ENCODE measurements at regions not wholly inside any gene's neighbourhood (a gene's known extent, or its start where the extent isn't known, plus 50 kb on each side); places are given as distances from the start of the nearest gene placed in this dataset.
"Not testable (repeated sequence)": the region's sequence is repeated elsewhere in the genome, so short reads cannot be mapped to it uniquely, and the experiment has no call there.

- DNase-seq: no peak
Observed at GRCh38 chr9:31323726-31324444, 1060.6 kb upstream of the ACO1 start.

DNA sequence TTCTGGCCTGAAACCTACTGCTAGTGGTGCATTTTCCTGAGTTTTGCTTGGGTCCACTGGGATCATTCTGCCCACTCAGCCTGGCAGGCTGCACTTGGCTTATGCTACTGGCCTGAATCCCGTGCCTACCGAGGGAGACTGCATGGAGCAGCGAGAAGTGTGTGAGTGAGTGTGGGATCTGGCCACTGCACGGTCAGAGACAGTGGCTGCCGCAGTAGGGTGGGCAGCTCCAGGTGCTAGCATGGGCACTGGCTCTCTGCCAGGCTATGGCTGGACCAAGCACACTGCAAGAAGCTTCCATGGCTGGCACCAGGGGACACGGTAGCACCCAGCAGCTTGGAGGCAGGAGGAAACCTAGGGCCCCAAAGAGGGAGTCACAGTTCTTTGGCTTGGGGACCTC, 1058.7 kb upstream of the ACO1 start:
- DNase-seq: no peak

DNA sequence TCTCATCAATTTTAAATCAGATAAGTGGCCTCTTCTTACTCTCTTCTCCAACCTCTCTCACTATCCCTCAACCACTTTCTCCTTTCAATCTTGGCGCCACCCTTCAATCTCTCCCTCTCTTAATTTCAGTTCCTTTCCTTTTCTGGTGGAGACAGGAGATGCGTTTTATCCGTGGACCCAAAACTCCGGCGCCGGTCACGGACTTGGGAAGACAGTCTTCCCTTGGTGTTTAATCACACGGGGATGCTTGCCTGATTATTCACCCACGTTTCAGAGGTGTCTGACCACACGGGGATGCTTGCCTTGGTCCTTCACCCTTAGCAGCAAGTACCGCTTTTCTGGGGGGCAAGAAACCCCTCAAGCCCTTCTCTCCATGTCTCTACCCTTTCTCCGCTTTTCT, 1057.6 kb upstream of the ACO1 start:
- not testable (repeated sequence) for DNase-seq

DNA sequence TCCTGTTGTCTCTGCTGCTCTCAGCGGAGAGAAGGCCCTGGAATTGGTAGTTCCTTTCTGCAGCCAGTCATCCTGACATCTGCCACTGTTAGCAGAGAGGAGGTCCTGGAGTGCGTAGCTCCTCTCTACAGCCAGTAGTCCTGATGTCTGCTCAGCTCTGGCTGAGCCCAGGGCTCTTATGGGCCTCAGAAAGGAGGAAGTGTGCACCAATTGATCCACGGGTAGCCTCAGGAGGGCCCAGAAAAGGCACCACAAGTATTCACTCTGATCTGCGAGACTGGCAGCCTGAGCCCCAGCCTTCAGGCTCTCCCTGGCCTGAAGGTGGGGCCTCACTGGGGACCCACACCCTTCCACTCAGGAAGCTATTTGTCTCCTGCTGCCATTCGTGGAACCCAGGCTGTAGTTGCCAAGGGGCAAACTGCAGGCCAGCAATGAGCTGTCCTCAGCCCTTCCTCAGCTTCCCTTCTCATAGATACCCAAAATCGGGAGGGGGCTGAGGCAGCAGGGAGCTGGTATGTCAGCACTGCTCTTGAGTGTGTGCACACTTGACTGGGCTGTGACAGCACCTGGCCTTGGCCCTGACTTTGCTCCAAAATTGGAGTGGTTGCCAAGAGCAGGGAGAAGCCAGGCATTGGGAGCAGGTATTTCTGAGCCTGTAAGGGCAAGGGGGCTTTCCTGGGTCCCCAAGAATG, 1049.5 kb upstream of the ACO1 start:
- DNase-seq: no peak

DNA sequence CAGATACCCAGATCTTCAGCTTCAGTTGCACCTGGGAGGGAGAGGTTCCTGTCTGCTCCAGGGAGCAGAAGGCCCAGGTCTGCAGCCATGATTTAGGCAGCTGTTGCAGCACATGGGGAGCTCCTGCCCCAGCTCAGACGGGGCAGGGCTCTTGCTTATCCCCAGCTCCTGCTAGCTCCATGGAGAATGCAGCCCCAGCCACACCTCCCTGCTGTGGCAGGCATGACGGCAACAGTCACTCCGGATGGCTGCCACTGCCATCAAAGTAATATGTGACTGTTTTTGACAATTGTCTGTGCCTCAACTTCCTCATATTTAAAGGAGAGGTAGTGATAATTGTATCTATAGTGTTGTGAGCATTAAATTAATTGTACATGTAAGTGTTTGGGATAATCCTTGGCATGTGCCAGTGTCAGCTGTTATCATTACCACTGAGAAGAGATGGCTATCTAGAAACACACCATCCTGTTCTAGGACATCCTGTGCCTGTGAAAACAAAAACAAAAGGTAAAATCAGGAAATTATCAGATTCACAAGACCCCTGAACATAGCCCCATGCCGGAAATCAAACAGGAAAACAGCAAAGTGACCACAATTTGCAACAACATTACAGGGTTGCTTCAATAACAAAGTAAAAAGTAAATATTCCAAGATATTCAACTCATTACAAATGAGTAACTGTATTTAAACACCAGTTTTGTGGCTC, 1048.8 kb upstream of the ACO1 start:
- no peak for DNase-seq

DNA sequence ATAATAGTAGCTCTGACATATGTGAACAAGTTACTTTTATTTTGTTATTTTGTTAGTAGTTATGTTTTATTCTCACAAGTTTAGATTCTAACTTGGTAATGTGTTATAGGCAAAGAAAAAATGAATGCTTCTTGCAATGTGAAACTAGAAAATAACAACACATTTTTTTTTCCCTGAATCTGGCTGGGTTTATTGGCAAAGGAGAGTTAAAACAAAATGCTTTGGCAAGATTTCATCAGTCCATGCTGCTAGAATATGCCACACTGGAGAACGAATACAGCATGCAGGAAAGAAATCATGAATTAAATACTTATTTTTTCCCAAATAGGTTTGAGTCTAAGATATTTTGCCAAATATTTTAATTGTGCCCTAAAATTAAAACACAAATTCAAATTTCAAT, 1048.1 kb upstream of the ACO1 start:
- no peak for DNase-seq

- DNase-seq: no peak
Observed at GRCh38 chr9:31336841-31337240, 1047.6 kb upstream of the ACO1 start.

GRCh38 chr9:31347082-31347617, 1037.3 kb upstream of the ACO1 start:
- DNase-seq: peak; percentile 47 to 57

DNA sequence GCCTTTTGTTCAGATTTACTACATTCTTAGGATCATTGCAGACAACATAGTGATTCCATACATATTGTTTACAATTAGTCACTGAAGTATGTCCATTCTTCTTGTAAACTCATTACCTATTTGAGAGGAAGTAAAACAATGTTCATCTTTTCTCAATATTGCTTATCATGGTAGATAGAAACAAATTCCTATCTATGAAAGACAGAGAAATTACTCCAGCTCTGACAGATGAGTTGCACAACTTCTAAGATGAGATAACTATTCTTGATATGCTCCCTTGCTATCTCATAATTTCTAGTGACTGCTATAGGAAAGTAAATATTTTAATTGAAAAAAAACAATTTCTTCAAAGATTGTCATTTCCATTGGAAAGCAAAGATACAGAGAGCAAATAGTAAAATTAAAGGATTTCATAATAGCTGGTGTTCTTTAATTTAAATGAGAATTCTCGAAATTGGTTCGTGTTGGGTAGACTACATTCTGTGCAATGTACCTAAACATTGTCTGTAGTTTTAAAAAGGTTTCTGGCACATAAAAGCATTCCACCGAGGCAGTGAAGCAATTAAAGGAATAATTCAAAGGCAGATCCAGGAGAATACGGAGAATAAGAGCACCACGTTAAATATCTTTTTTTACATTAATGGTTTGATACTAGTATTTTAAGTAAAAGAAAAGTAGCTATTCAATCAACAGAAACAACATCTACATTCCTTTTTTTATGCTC, 1029.1 kb upstream of the ACO1 start:
- no peak for DNase-seq

- DNase-seq: no peak
Observed at GRCh38 chr9:31355965-31356364, 1028.5 kb upstream of the ACO1 start.

GRCh38 chr9:31359071-31359470, 1025.4 kb upstream of the ACO1 start:
- no peak for DNase-seq

DNA sequence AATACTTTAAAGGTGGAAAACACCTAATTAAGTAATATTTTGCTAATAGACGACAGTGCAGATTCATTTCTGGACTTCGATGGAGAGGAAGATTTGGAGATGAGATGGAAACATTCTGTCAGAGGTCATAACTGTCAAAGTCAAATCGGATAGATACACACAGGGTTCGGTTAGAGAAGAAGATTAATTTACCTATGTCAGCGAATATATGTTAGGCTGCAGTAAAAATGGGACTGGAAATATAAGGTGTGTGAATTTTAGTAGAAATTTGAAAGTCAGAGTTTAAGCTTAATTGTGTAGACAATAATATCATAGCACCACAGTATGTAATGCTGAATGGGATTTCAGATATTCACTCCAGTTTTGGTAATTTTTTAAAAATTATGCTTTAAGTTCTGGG, 1020.3 kb upstream of the ACO1 start:
- no peak for DNase-seq

- DNase-seq: no peak
Observed at GRCh38 chr9:31372799-31373587, 1011.5 kb upstream of the ACO1 start.

DNA sequence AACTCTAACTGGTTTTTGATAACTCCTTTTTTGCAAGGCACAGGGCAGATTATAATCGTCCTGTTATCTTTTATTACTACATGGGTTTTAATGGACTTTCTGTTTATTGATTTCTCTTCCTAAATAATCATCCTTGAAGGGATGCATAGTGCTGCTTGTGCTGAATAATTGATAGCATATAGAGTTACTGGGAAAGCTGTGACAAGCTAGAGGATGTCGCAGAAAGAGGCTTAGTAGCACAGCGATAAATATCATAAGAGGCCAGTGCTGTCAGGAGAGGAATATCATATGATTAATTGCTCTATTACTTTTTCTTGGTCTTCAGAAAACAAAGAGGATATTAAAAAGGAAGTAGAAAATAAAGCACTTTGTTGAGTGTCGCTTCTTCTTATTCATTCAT, 1007.1 kb upstream of the ACO1 start:
- no peak for DNase-seq

- DNase-seq: no peak
Observed at GRCh38 chr9:31388660-31389059, 995.8 kb upstream of the ACO1 start.

- no peak for DNase-seq
Observed at GRCh38 chr9:31389075-31389474, 995.4 kb upstream of the ACO1 start.

- DNase-seq: no peak
Observed at GRCh38 chr9:31390403-31391025, 993.9 kb upstream of the ACO1 start.

GRCh38 chr9:31393240-31393639, 991.2 kb upstream of the ACO1 start:
- no peak for DNase-seq

DNA sequence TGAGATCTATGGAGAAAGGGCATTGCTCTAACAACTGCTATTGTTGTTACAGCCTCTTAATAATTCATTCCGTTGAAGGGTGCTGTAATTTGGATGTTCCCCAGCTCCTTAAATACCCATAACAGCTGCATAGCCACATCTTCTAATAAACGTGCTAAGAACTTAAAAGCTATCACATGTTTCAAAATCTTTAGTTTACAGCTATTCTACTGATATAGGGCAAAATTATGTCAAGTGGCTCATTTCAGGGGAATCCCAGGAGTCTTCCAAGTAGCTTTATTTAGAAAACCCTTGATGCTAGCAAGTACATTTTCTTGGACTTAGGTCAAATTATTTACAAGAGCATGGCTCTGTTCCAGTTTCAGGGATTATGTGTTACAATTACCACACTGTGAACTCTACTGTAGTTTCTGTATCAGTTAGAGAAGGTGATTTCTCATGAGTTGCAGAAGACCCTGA, 990.4 kb upstream of the ACO1 start:
- no peak for DNase-seq

GRCh38 chr9:31412081-31412480, 972.4 kb upstream of the ACO1 start:
- DNase-seq: no peak

GRCh38 chr9:31415164-31415563, 969.3 kb upstream of the ACO1 start:
- no peak for DNase-seq
